DMS79 treated with DMSO at 0.1 percent for 48 hours (cell line): ENCODE measurements at regions not wholly inside any gene's neighbourhood (a gene's known extent, or its start where the extent isn't known, plus 50 kb on each side); places are given as distances from the start of the nearest gene placed in this dataset.

ENCODE experiments used
- DNase-seq: peaks from one replicate; lab custom pipeline; 2025; lab: John Stamatoyannopoulos, UW

GRCh38 chr6:166774770-166775169 is 147.7 kb upstream of the RPS6KA2 start:
- DNase-seq, result peak; percentile 17

GRCh38 chr6:166774292-166774691 is 147.2 kb upstream of the RPS6KA2 start:
- no peak for DNase-seq

GRCh38 chr6:166772518-166772917 is 145.5 kb upstream of the RPS6KA2 start:
- DNase-seq, result no peak

- no peak for DNase-seq
Measured at GRCh38 chr6:166771701-166772100, 144.7 kb upstream of the RPS6KA2 start.

- DNase-seq, result no peak
Measured at GRCh38 chr6:166770216-166771116, 143.4 kb upstream of the RPS6KA2 start.

GRCh38 chr6:166769648-166770047 is 142.6 kb upstream of the RPS6KA2 start:
- DNase-seq, result no peak

- DNase-seq, result no peak
Measured at GRCh38 chr6:166768761-166769160, 141.7 kb upstream of the RPS6KA2 start.

GRCh38 chr6:166767230-166767629 is 140.2 kb upstream of the RPS6KA2 start:
- no peak for DNase-seq

GRCh38 chr6:166766769-166767168 is 139.7 kb upstream of the RPS6KA2 start:
- DNase-seq, result no peak

- no peak for DNase-seq
Measured at GRCh38 chr6:166765234-166765541, 138.1 kb upstream of the RPS6KA2 start.

- DNase-seq, result no peak
Measured at GRCh38 chr6:166764473-166765233, 137.6 kb upstream of the RPS6KA2 start.

- DNase-seq, result no peak
Measured at GRCh38 chr6:166763606-166764472, 136.8 kb upstream of the RPS6KA2 start.

GRCh38 chr6:166761801-166762200 is 134.8 kb upstream of the RPS6KA2 start:
- no peak for DNase-seq

GRCh38 chr6:166760288-166760687 is 133.2 kb upstream of the RPS6KA2 start:
- no peak for DNase-seq

- DNase-seq, result no peak
Measured at GRCh38 chr6:166758136-166758704, 131.2 kb upstream of the RPS6KA2 start.

GRCh38 chr6:166757232-166758135 is 130.4 kb upstream of the RPS6KA2 start:
- DNase-seq, result peak; percentile 80

- DNase-seq, result no peak
Measured at GRCh38 chr6:166754218-166755030, 127.4 kb upstream of the RPS6KA2 start.

GRCh38 chr6:166752928-166753721 is 126.1 kb upstream of the RPS6KA2 start:
- DNase-seq, result no peak

- no peak for DNase-seq
Measured at GRCh38 chr6:166752097-166752496, 125.0 kb upstream of the RPS6KA2 start.
